ENCODE measurements at regions not wholly inside any gene's neighbourhood (a gene's known extent, or its start where the extent isn't known, plus 50 kb on each side); places are given as distances from the start of the nearest gene placed in this dataset.

GRCh38 chr19:31598730-31599238 lies 249.5 kb upstream of the TSHZ3 start:
- Histone ChIP-seq H3K79me2 (ENCODE audit: control insufficient read depth, insufficient read depth, low read length) (no peaks in the 10 kb centered on the region), H4K20me1 (ENCODE audit: control insufficient read depth, extremely low read depth, insufficient read depth, low read length) (no peaks in the 10 kb centered on the region), H3K4me1 (ENCODE audit: control insufficient read depth, extremely low read depth, insufficient read depth, low read length) (no peaks in the 10 kb centered on the region), H3K27me3 (ENCODE audit: control insufficient read depth, extremely low read depth, insufficient read depth, low read length) (no peaks in the 10 kb centered on the region), H3K4me3 (ENCODE audit: control insufficient read depth in 2 of 3, extremely low read depth in 1 of 3, insufficient read depth in 2 of 3, low read depth in 1 of 3, low read length in 3 of 3) (no peak overlapping the region), H3K9me3 (ENCODE audit: control insufficient read depth, low read depth, low read length) (peaks cover 3% of the 10 kb centered on the region), H3K4me2 (ENCODE audit: control insufficient read depth, extremely low read depth, insufficient read depth, low read depth, low read length) (no peak overlapping the region), H3K27ac (ENCODE audit: control insufficient read depth, insufficient read depth, low read length) (no peak overlapping the region), H3K36me3 (ENCODE audit: control insufficient read depth in 2 of 2, extremely low read depth in 1 of 2, insufficient read depth in 2 of 2, low read length in 2 of 2) (no peaks in the 10 kb centered on the region), H3K9ac (ENCODE audit: control insufficient read depth, extremely low read depth, insufficient read depth, low read length) (no peak overlapping the region), H2AFZ (ENCODE audit: control insufficient read depth, low read length) (no peak overlapping the region), H3K9me1 (ENCODE audit: control insufficient read depth, extremely low read depth, insufficient read depth, low read length) (no peaks in the 10 kb centered on the region)
- TF ChIP-seq EZH2 (IDR thresholded peaks at IDR 0.05; ENCODE audit: low read length) (no peak), CTCF (optimal IDR thresholded peaks at IDR 0.05 in 1 of 3, IDR thresholded peaks at IDR 0.05 in 1 of 3, conservative IDR thresholded peaks at IDR 0.05 in 1 of 3; ENCODE audit: extremely low read depth in 1 of 3, insufficient read depth in 2 of 3, low read length in 3 of 3) (no peak)
- no peak for DNase-seq (ENCODE audit: low read depth, low spot score)
- dilution Hi-C loops (cut with MboI; ENCODE audit: extremely low pct_ligation_motif_present, low sequenced_read_pairs), result no loop called here
- FAIRE-seq, result no peak

GRCh38 chr19:31600731-31601295 lies 251.6 kb upstream of the TSHZ3 start:
- no peak for DNase-seq (ENCODE audit: low read depth, low spot score)
- FAIRE-seq, result no peak
- dilution Hi-C loops (cut with MboI; ENCODE audit: extremely low pct_ligation_motif_present, low sequenced_read_pairs), result no loop called here
- no peaks in the 10 kb centered on the region for H3K79me2 ChIP-seq (ENCODE audit: control insufficient read depth, insufficient read depth, low read length)
- H3K4me2 ChIP-seq (ENCODE audit: control insufficient read depth, extremely low read depth, insufficient read depth, low read depth, low read length), result no peak overlapping the region
- no peaks in the 10 kb centered on the region for H3K9me1 ChIP-seq (ENCODE audit: control insufficient read depth, extremely low read depth, insufficient read depth, low read length)
- H3K4me1 ChIP-seq (ENCODE audit: control insufficient read depth, extremely low read depth, insufficient read depth, low read length), result no peaks in the 10 kb centered on the region
- H3K27ac ChIP-seq (ENCODE audit: control insufficient read depth, insufficient read depth, low read length), result no peak overlapping the region
- H3K4me3 ChIP-seq (ENCODE audit: control insufficient read depth in 2 of 3, extremely low read depth in 1 of 3, insufficient read depth in 2 of 3, low read depth in 1 of 3, low read length in 3 of 3), result no peak overlapping the region
- H2AFZ ChIP-seq (ENCODE audit: control insufficient read depth, low read length), result no peak overlapping the region
- no peak overlapping the region for H3K9ac ChIP-seq (ENCODE audit: control insufficient read depth, extremely low read depth, insufficient read depth, low read length)
- peaks cover 3% of the 10 kb centered on the region for H3K9me3 ChIP-seq (ENCODE audit: control insufficient read depth, low read depth, low read length)
- TF ChIP-seq EZH2 (IDR thresholded peaks at IDR 0.05; ENCODE audit: low read length), result no peak
- H3K36me3 ChIP-seq (ENCODE audit: control insufficient read depth in 2 of 2, extremely low read depth in 1 of 2, insufficient read depth in 2 of 2, low read length in 2 of 2), result no peaks in the 10 kb centered on the region
- no peaks in the 10 kb centered on the region for H4K20me1 ChIP-seq (ENCODE audit: control insufficient read depth, extremely low read depth, insufficient read depth, low read length)
- H3K27me3 ChIP-seq (ENCODE audit: control insufficient read depth, extremely low read depth, insufficient read depth, low read length), result no peaks in the 10 kb centered on the region

GRCh38 chr19:31601855-31602254 lies 252.6 kb upstream of the TSHZ3 start:
- TF ChIP-seq EZH2 (IDR thresholded peaks at IDR 0.05; ENCODE audit: low read length), result no peak
- TF ChIP-seq CTCF (optimal IDR thresholded peaks at IDR 0.05 in 1 of 3, IDR thresholded peaks at IDR 0.05 in 1 of 3, conservative IDR thresholded peaks at IDR 0.05 in 1 of 3; ENCODE audit: extremely low read depth in 1 of 3, insufficient read depth in 2 of 3, low read length in 3 of 3), result no peak
- Histone ChIP-seq H3K27me3 (ENCODE audit: control insufficient read depth, extremely low read depth, insufficient read depth, low read length) (no peaks in the 10 kb centered on the region), H3K4me1 (ENCODE audit: control insufficient read depth, extremely low read depth, insufficient read depth, low read length) (no peaks in the 10 kb centered on the region), H3K9me3 (ENCODE audit: control insufficient read depth, low read depth, low read length) (peaks cover 2% of the 10 kb centered on the region), H3K9ac (ENCODE audit: control insufficient read depth, extremely low read depth, insufficient read depth, low read length) (no peak overlapping the region), H3K4me3 (ENCODE audit: control insufficient read depth in 2 of 3, extremely low read depth in 1 of 3, insufficient read depth in 2 of 3, low read depth in 1 of 3, low read length in 3 of 3) (no peak overlapping the region), H3K36me3 (ENCODE audit: control insufficient read depth in 2 of 2, extremely low read depth in 1 of 2, insufficient read depth in 2 of 2, low read length in 2 of 2) (no peaks in the 10 kb centered on the region), H3K27ac (ENCODE audit: control insufficient read depth, insufficient read depth, low read length) (no peak overlapping the region), H3K9me1 (ENCODE audit: control insufficient read depth, extremely low read depth, insufficient read depth, low read length) (no peaks in the 10 kb centered on the region), H2AFZ (ENCODE audit: control insufficient read depth, low read length) (no peak overlapping the region), H3K4me2 (ENCODE audit: control insufficient read depth, extremely low read depth, insufficient read depth, low read depth, low read length) (no peak overlapping the region), H4K20me1 (ENCODE audit: control insufficient read depth, extremely low read depth, insufficient read depth, low read length) (no peaks in the 10 kb centered on the region), H3K79me2 (ENCODE audit: control insufficient read depth, insufficient read depth, low read length) (no peaks in the 10 kb centered on the region)
- FAIRE-seq (no peak), DNase-seq (ENCODE audit: low read depth, low spot score) (no peak)
- dilution Hi-C loops (cut with MboI; ENCODE audit: extremely low pct_ligation_motif_present, low sequenced_read_pairs), result no loop called here

Measured in keratinocyte (primary cell).